PC-3 (cell line): ENCODE measurements at regions not wholly inside any gene's neighbourhood (a gene's known extent, or its start where the extent isn't known, plus 50 kb on each side); places are given as distances from the start of the nearest gene placed in this dataset.

Experiments
- ATAC-seq: fragments of 200-7000 bp; cut with Tn5 transposase; 2 replicates; pipeline ENCODE4 v1.9.1; 2020; ENCODE audit warnings: mild to moderate bottlenecking, moderate library complexity
- BruUV-seq: library from RNA; stranded (reverse); fragments of 400-500 nt; replicated peaks from 2 replicates; lab custom pipeline; 2021; lab: Mats Ljungman, UMichigan
- CTCF ChIA-PET: fragments of 300-600 bp; sonication (Branson Sonifier 250); formaldehyde crosslinking; loops from one replicate; lab custom pipeline; 2022; ENCODE audit warnings: antibody characterized with exemption; lab: Charles Lee
- POLR2A ChIA-PET: fragments of 300-600 bp; sonication (Branson Sonifier 250); formaldehyde crosslinking; loops from one replicate; lab custom pipeline; 2022; ENCODE audit warnings: antibody characterized with exemption; ENCODE audit not compliant: unreplicated experiment; lab: Charles Lee
- DNase-seq: peaks from one replicate; pipeline ENCODE4 v3.0.0-alpha.2; 2015
- H2AFZ ChIP-seq: fragments of 300-600 bp; sonication (generic); 2 replicates; pipeline ENCODE4 v1.6.0; 2016; ENCODE audit warnings: antibody characterized with exemption, low read length
- H3F3A ChIP-seq: fragments of 300-600 bp; sonication (generic); one replicate; pipeline ENCODE4 v1.6.0; 2017; ENCODE audit warnings: antibody characterized with exemption, low read length, control low read depth, mild to moderate bottlenecking; ENCODE audit not compliant: unreplicated experiment
- H3K27ac ChIP-seq: fragments of 300-600 bp; sonication (generic); 2 replicates; pipeline ENCODE4 v1.5.1; 2016; ENCODE audit warnings: mild to moderate bottlenecking, low read length
- H3K27me3 ChIP-seq: fragments of 300-600 bp; sonication (generic); 2 replicates; pipeline ENCODE4 v1.6.1; 2016; ENCODE audit warnings: low read length, mixed read lengths
- H3K36me3 ChIP-seq: fragments of 300-600 bp; sonication (generic); 2 replicates; pipeline ENCODE4 v1.6.1; 2016; ENCODE audit warnings: low read depth, mixed run types, low read length, mixed read lengths
- H3K4me1 ChIP-seq: fragments of 300-600 bp; sonication (generic); 2 replicates; pipeline ENCODE4 v1.5.1; 2016; ENCODE audit warnings: low read length; ENCODE audit not compliant: insufficient read depth
- H3K4me2 ChIP-seq: fragments of 300-600 bp; sonication (generic); 2 replicates; pipeline ENCODE4 v1.6.0; 2016; ENCODE audit warnings: low read length
- H3K4me3 ChIP-seq: fragments of 300-600 bp; sonication (generic); 2 replicates; pipeline ENCODE4 v1.5.1; 2016; ENCODE audit warnings: mild to moderate bottlenecking, low read length, mixed read lengths
- H3K79me2 ChIP-seq: fragments of 300-600 bp; sonication (generic); 2 replicates; pipeline ENCODE4 v1.6.1; 2017; ENCODE audit warnings: low read length, mixed read lengths
- H3K9ac ChIP-seq: fragments of 300-600 bp; sonication (generic); 2 replicates; pipeline ENCODE4 v1.6.0; 2016; ENCODE audit warnings: mild to moderate bottlenecking, low read length
- H3K9me2 ChIP-seq: fragments of 300-600 bp; sonication (generic); replicated peaks from 2 replicates; pipeline ENCODE4 v1.6.1; 2016; ENCODE audit warnings: mixed run types, low read length, mixed read lengths
- H3K9me3 ChIP-seq: fragments of 300-600 bp; sonication (generic); 2 replicates; pipeline ENCODE4 v1.6.1; 2016; ENCODE audit warnings: low read length, mixed read lengths
- H4K20me1 ChIP-seq: fragments of 300-600 bp; sonication (generic); 2 replicates; pipeline ENCODE4 v1.6.1; 2016; ENCODE audit warnings: low read length, mixed read lengths
- EZH2 ChIP-seq: fragments of 300-600 bp; sonication (generic); IDR thresholded peaks from one replicate; pipeline ENCODE4 v1.6.1; 2017; ENCODE audit warnings: antibody characterized with exemption, mild to moderate bottlenecking, low read length; ENCODE audit not compliant: unreplicated experiment
- EZH2phosphoT487 ChIP-seq: fragments of 300-600 bp; sonication (generic); IDR thresholded peaks from 2 replicates; pipeline ENCODE4 v1.6.1; 2018; ENCODE audit warnings: mild to moderate bottlenecking, antibody characterized with exemption, low read length, borderline replicate concordance
- intact Hi-C: fragments of 100-400 bp; cut with micrococcal nuclease; formaldehyde crosslinking; loops from 2 replicates; pipeline ENCODE4 v1.9.0; 2023
- TF ChIP-seq, protein P1 (sequence below): fragments of 300-600 bp; sonication (generic); conservative IDR thresholded peaks from 2 replicates; pipeline ENCODE4 v1.5.1; 2017; ENCODE audit warnings: antibody characterized with exemption, low read depth, mild to moderate bottlenecking, low read length

DNA sequence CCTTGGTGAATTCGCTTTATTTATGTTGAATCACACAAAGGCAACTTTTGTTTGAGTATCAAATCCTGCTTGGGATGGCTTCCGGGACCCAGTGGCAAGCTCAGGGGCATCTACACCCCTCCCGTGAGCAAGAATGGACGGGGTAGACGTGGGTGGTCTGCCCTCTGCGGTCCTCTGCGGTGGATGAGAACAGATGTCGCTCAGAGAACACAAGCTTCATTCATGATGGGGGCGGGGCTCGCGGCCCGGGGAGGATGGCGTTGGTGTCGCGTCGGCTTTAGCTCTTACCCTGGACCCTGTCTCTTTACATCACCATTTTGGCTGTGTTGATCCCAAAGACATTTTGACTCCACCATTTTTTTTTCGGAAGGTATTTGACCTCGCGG, 158.5 kb upstream of the RTL1 start:
- Histone ChIP-seq H3K27me3 (no peaks in the 10 kb centered on the region), H3K79me2 (no peaks in the 10 kb centered on the region), H3K4me2 (no peak overlapping the region), H3K9ac (no peak overlapping the region), H3F3A (no peaks in the 10 kb centered on the region), H3K4me3 (no peak overlapping the region), H3K36me3 (0 out of 2 replicates have a peak, but pooled peaks cover 3% of the 10 kb centered on the region), H3K9me3 (peaks cover 5% of the 10 kb centered on the region; the same call in 1 of the 2 replicates), H3K27ac (no peak overlapping the region), H4K20me1 (no peaks in the 10 kb centered on the region), H3K4me1 (peaks cover 13% of the 10 kb centered on the region), H2AFZ (no peak overlapping the region), H3K9me2 (no peaks in the 10 kb centered on the region)
- DNase-seq, result no peak
- TF ChIP-seq, protein P1, sequence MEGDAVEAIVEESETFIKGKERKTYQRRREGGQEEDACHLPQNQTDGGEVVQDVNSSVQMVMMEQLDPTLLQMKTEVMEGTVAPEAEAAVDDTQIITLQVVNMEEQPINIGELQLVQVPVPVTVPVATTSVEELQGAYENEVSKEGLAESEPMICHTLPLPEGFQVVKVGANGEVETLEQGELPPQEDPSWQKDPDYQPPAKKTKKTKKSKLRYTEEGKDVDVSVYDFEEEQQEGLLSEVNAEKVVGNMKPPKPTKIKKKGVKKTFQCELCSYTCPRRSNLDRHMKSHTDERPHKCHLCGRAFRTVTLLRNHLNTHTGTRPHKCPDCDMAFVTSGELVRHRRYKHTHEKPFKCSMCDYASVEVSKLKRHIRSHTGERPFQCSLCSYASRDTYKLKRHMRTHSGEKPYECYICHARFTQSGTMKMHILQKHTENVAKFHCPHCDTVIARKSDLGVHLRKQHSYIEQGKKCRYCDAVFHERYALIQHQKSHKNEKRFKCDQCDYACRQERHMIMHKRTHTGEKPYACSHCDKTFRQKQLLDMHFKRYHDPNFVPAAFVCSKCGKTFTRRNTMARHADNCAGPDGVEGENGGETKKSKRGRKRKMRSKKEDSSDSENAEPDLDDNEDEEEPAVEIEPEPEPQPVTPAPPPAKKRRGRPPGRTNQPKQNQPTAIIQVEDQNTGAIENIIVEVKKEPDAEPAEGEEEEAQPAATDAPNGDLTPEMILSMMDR, result no peak
- no peak for TF ChIP-seq EZH2
- TF ChIP-seq EZH2phosphoT487, result no peak
- no TSS peak for BruUV-seq
- ChIA-PET CTCF (interaction anchor here (0.8 kb wide), 1 partner anchor 109 kb away, joined by 3 read pairs; no protein-coding TSS in a partner anchor), POLR2A (no interaction called here)
- intact Hi-C loops, result no loop called here
- ATAC-seq, result no peak

DNA sequence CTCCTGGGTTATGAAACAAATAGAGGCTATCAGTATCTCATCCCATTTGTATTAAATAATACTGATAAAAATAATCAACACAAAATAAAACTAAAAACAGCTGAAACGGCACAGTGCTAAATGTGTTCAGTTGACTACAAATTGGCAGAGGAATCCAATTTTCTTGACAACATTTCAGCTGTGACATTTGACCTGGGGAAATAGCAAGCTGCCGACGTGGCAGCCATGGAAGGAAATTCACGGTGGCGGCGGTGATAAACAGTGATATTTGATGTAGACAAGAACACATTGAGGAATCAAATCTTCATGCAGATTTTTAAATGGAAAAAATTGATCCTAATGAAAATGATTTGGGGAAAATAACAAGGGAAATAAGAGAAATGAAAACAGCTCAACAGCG, 159.1 kb upstream of the RTL1 start:
- no peak overlapping the region for H3K9ac ChIP-seq
- no peak overlapping the region for H3K4me3 ChIP-seq
- H3F3A ChIP-seq, result no peaks in the 10 kb centered on the region
- intact Hi-C loops, result no loop called here
- BruUV-seq, result no TSS peak
- no peaks in the 10 kb centered on the region for H3K27me3 ChIP-seq
- H3K79me2 ChIP-seq, result no peaks in the 10 kb centered on the region
- peaks cover 13% of the 10 kb centered on the region for H3K4me1 ChIP-seq
- H3K9me3 ChIP-seq, result 0 out of 2 replicates have a peak, but pooled peaks cover under 1% of the 10 kb centered on the region
- ChIA-PET CTCF (no interaction called here), POLR2A (no interaction called here)
- no peak overlapping the region for H3K4me2 ChIP-seq
- no peak for DNase-seq
- no peaks in the 10 kb centered on the region for H4K20me1 ChIP-seq
- ATAC-seq, result no peak
- TF ChIP-seq EZH2 (no peak), EZH2phosphoT487 (no peak)
- TF ChIP-seq, protein P1, result no peak
- H3K36me3 ChIP-seq, result no peaks in the 10 kb centered on the region
- H3K27ac ChIP-seq, result no peak overlapping the region
- H3K9me2 ChIP-seq, result no peaks in the 10 kb centered on the region
- H2AFZ ChIP-seq, result no peak overlapping the region

DNA sequence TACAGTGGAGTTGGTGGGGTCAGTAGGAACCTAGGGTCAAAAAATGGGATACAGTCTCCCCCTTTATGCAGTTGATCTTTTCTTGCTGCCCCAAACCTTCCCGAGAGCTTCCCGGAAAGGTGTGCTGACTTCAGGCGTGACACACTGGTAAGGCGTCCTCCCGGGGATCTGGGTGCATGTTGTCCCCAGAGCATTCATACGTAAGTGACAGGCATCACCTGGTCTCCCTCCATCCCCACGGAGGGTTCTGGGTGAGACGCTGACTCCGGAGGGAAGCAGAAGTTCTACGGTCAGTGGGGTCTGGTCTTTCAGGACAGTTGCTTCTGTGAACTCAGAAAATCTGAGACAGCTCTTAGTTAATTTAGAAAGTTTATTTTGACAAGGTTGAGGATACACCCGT, 159.6 kb upstream of the RTL1 start:
- Histone ChIP-seq H3K9ac (no peak overlapping the region), H3K27ac (no peak overlapping the region), H3K9me3 (no peaks in the 10 kb centered on the region), H3K4me3 (no peak overlapping the region), H3K4me1 (peaks cover 13% of the 10 kb centered on the region), H3K27me3 (no peaks in the 10 kb centered on the region), H3K36me3 (no peaks in the 10 kb centered on the region), H3K9me2 (no peaks in the 10 kb centered on the region), H3K4me2 (no peak overlapping the region), H3F3A (no peaks in the 10 kb centered on the region), H4K20me1 (no peaks in the 10 kb centered on the region), H2AFZ (no peak overlapping the region), H3K79me2 (no peaks in the 10 kb centered on the region)
- CTCF ChIA-PET, result no interaction called here
- ATAC-seq (no peak), DNase-seq (no peak)
- POLR2A ChIA-PET, result no interaction called here
- BruUV-seq, result no TSS peak
- TF ChIP-seq, protein P1, result no peak
- no peak for TF ChIP-seq EZH2
- intact Hi-C loops, result no loop called here
